ENCODE measurements at regions not wholly inside any gene's neighbourhood (a gene's known extent, or its start where the extent isn't known, plus 50 kb on each side); places are given as distances from the start of the nearest gene placed in this dataset.

DNA sequence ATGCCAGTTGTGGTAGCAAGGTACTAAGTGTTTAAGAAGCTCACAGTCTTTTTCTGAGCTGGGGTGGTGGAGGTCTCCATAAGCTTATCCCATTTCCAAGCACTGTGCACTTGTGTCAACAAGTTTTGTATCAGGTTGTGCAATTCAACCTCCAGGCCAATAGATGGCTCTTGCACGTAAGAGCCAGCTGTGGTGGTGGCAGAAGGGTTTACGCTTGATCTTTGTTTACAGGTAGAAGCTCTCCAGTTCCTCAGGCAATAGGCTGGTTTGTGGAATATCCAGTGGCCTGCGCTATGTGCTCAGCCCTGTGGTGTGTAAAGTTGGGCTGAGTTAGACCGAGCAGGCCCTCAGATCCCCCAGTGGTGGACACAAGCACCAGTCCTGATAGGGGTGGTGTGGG lies 89.7 kb upstream of the CNTNAP5 start:
- H3K4me1 ChIP-seq (replicated peaks; ENCODE audit: insufficient read depth), result no peaks in the 10 kb centered on the region
- H3K9me3 ChIP-seq (ENCODE audit: insufficient read depth, low read depth), result no peaks in the 10 kb centered on the region
- ChIA-PET POLR2A (ENCODE audit: unreplicated experiment) (no interaction called here), CTCF (no interaction called here)
- no TSS peak for BruUV-seq (replicated peaks)
- H3K4me2 ChIP-seq, result no peak overlapping the region
- TF ChIP-seq EZH2 (IDR thresholded peaks at IDR 0.05; ENCODE audit: low read depth), result no peak
- TF ChIP-seq, protein P1, sequence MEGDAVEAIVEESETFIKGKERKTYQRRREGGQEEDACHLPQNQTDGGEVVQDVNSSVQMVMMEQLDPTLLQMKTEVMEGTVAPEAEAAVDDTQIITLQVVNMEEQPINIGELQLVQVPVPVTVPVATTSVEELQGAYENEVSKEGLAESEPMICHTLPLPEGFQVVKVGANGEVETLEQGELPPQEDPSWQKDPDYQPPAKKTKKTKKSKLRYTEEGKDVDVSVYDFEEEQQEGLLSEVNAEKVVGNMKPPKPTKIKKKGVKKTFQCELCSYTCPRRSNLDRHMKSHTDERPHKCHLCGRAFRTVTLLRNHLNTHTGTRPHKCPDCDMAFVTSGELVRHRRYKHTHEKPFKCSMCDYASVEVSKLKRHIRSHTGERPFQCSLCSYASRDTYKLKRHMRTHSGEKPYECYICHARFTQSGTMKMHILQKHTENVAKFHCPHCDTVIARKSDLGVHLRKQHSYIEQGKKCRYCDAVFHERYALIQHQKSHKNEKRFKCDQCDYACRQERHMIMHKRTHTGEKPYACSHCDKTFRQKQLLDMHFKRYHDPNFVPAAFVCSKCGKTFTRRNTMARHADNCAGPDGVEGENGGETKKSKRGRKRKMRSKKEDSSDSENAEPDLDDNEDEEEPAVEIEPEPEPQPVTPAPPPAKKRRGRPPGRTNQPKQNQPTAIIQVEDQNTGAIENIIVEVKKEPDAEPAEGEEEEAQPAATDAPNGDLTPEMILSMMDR (conservative IDR thresholded peaks at IDR 0.05), result no peak
- DNase-seq, result no peak
- intact Hi-C loops (cut with micrococcal nuclease; ENCODE audit: unreplicated experiment), result no loop called here
- no peaks in the 10 kb centered on the region for H3K36me3 ChIP-seq (ENCODE audit: low read depth)
- H3K4me3 ChIP-seq, result no peak overlapping the region
- no peaks in the 10 kb centered on the region; the same call in 1 of the 2 replicates for H3K9me2 ChIP-seq (ENCODE audit: insufficient read depth)
- no peaks in the 10 kb centered on the region for H3F3A ChIP-seq (ENCODE audit: insufficient read depth, low read depth)
- H2AFZ ChIP-seq, result no peak overlapping the region
- no peaks in the 10 kb centered on the region; the same call in 1 of the 2 replicates for H4K20me1 ChIP-seq (ENCODE audit: insufficient read depth)
- H3K79me2 ChIP-seq (ENCODE audit: low read depth), result no peaks in the 10 kb centered on the region
- H3K27me3 ChIP-seq (ENCODE audit: insufficient read depth, low read depth), result no peaks in the 10 kb centered on the region
- no peak overlapping the region for H3K27ac ChIP-seq

DNA sequence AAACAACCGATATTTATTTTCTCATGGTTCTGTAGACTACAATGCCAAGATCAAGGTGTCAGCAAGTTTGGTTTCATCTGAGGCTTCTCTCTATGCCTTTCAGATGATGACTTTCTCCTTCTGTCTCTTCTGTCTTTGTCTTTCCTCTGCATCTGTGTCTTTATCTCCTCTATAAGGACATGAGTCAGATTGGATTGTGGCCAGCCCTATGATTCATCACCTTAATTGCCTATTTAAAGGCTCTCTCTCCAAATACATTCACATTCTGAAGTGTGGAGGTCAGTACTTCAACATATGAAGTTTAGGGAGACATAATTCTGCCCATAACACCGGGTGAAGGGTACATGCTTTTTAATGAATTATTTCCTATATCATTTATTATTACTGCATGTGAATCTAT lies 71.2 kb upstream of the CNTNAP5 start:
- Histone ChIP-seq H3K4me3 (no peak overlapping the region), H2AFZ (no peak overlapping the region), H3K36me3 (ENCODE audit: low read depth) (no peaks in the 10 kb centered on the region), H4K20me1 (ENCODE audit: insufficient read depth) (no peaks in the 10 kb centered on the region), H3K4me2 (no peak overlapping the region), H3F3A (ENCODE audit: insufficient read depth, low read depth) (no peaks in the 10 kb centered on the region), H3K4me1 (replicated peaks; ENCODE audit: insufficient read depth) (no peaks in the 10 kb centered on the region), H3K9me2 (ENCODE audit: insufficient read depth) (no peaks in the 10 kb centered on the region; the same call in 1 of the 2 replicates), H3K27ac (no peak overlapping the region), H3K27me3 (ENCODE audit: insufficient read depth, low read depth) (no peaks in the 10 kb centered on the region), H3K79me2 (ENCODE audit: low read depth) (no peaks in the 10 kb centered on the region), H3K9me3 (ENCODE audit: insufficient read depth, low read depth) (no peaks in the 10 kb centered on the region)
- ChIA-PET POLR2A (ENCODE audit: unreplicated experiment) (no interaction called here), CTCF (no interaction called here)
- TF ChIP-seq, protein P1 (conservative IDR thresholded peaks at IDR 0.05), result no peak
- TF ChIP-seq EZH2 (IDR thresholded peaks at IDR 0.05; ENCODE audit: low read depth), result no peak
- no peak for DNase-seq
- no TSS peak for BruUV-seq (replicated peaks)
- intact Hi-C loops (cut with micrococcal nuclease; ENCODE audit: unreplicated experiment), result no loop called here

DNA sequence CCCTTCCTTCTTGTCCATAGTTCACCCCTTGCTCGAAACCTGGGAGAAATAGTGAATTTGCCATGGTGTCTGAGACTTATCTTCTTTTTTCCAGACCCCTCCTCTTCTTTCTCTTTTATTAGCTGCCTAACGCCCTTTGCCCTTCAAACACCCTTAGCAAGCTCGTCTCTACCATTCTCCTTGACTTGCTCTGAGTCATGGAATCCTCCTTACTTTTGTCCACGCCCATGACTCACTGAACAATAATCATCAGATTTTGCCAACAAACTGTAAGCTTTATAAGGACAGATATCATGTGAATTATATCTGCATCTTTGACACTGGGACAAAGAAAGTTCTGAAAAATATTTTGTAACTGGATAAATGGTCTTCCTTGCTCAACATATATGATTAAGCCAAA lies 67.1 kb upstream of the CNTNAP5 start:
- Histone ChIP-seq H3F3A (ENCODE audit: insufficient read depth, low read depth) (no peaks in the 10 kb centered on the region), H3K27me3 (ENCODE audit: insufficient read depth, low read depth) (no peaks in the 10 kb centered on the region), H3K4me1 (replicated peaks; ENCODE audit: insufficient read depth) (no peaks in the 10 kb centered on the region), H3K9me2 (ENCODE audit: insufficient read depth) (no peaks in the 10 kb centered on the region; the same call in 1 of the 2 replicates), H4K20me1 (ENCODE audit: insufficient read depth) (no peaks in the 10 kb centered on the region), H3K9me3 (ENCODE audit: insufficient read depth, low read depth) (no peaks in the 10 kb centered on the region), H3K4me2 (no peak overlapping the region), H3K27ac (no peak overlapping the region), H3K4me3 (no peak overlapping the region), H3K36me3 (ENCODE audit: low read depth) (no peaks in the 10 kb centered on the region), H2AFZ (no peak overlapping the region), H3K79me2 (ENCODE audit: low read depth) (no peaks in the 10 kb centered on the region)
- intact Hi-C loops (cut with micrococcal nuclease; ENCODE audit: unreplicated experiment), result no loop called here
- ChIA-PET CTCF (no interaction called here), POLR2A (ENCODE audit: unreplicated experiment) (no interaction called here)
- BruUV-seq (replicated peaks), result no TSS peak
- no peak for TF ChIP-seq EZH2 (IDR thresholded peaks at IDR 0.05; ENCODE audit: low read depth)
- TF ChIP-seq, protein P1 (conservative IDR thresholded peaks at IDR 0.05), result no peak
- DNase-seq, result no peak

All from PC-9 (cell line).